ENCODE measurements at regions not wholly inside any gene's neighbourhood (a gene's known extent, or its start where the extent isn't known, plus 50 kb on each side); places are given as distances from the start of the nearest gene placed in this dataset.

GRCh38 chr6:41462033-41462432 is 84.1 kb upstream of the FOXP4 start:
- no peak for TF ChIP-seq POLR2A (IDR thresholded peaks at IDR 0.05)
- no peak for TF ChIP-seq CTCF (IDR thresholded peaks at IDR 0.05)
